ENCODE measurements at regions not wholly inside any gene's neighbourhood (a gene's known extent, or its start where the extent isn't known, plus 50 kb on each side); places are given as distances from the start of the nearest gene placed in this dataset.

GRCh38 chr14:83798421-83798820 lies 1731.5 kb upstream of the FLRT2 start:
- DNase-seq = no peak

GRCh38 chr14:83799233-83799632 lies 1730.7 kb upstream of the FLRT2 start:
- DNase-seq = no peak

- DNase-seq = no peak
Observed at GRCh38 chr14:83814896-83815295, 1715.0 kb upstream of the FLRT2 start.

DNA sequence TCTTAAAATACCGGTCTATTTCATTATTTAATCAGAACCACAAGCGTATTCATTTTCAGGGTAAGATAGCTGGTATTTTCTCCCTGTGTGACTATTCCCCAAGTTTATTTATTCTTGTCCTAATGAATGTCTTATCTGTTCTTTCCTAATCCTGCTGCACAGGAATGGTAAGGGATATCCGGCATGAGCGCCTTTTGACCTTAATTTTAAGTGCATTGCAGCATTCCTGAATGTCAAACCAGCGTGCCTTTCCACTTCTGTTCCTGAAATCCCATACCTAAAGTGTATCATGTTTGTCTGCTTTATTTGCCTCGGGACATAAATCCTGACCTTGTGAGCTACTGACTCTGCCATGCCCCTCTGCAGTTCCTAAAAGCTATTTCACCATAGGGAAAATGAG lies 1713.2 kb upstream of the FLRT2 start:
- no peak for DNase-seq

DNA sequence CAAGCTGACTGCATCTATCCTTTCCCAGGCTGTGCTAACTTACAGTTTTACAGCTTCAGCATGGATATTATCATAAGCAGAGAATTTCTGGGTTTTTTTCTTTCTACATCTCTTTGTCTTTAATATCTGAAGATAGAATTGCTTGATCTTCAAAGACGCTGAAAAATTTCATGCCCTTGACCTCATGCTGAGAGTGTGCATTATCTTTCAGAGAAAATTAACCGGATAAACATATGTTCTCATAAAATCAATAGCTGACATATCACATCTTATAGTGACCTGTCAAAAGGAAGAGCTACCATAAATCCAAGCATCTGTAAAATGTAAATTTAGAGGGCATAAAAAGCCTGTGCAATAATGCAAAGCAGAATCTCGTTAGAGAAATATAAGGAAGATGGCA lies 1704.1 kb upstream of the FLRT2 start:
- no peak for DNase-seq

- peak in 1 of 2 experiments; percentile 27 for DNase-seq
Observed at GRCh38 chr14:83826838-83827237, 1703.1 kb upstream of the FLRT2 start.

DNA sequence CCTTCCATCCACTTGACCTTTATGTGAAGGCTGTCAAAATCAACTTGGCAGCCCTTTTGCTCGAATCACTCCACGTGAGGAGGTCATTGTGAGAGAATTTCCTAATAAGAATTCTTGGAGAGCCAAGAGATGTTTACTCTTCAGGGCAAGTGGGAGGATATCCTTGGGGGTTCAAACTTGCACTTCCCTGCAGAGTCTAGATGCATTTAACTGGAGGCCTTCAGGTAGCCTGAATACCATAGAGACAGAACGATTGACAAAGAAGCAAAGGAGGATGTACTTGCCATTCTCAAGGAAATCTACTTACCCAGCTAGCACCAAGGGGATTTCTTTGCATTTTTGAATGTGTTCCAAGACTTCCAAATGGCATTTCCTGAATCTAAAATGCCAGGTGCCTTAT lies 1702.6 kb upstream of the FLRT2 start:
- no peak for DNase-seq

DNA sequence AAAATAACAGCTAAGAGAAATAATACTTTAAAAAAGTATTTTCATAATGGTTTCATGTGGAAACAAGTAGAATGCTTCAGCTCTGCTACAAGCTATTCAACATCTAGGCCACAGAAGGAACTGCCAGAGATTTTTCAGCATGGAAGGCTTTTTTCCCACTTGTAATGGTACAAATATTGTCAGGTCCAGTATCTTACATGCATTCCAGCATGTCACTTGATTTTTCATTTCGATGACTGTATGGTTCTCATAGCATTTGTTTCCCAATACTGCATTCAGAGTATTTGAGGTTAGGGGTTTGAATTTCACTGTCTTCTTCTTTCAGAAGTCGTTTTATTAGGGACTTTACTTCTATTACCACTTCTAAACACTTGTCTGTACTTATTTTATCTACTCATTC lies 1701.5 kb upstream of the FLRT2 start:
- DNase-seq = no peak

DNA sequence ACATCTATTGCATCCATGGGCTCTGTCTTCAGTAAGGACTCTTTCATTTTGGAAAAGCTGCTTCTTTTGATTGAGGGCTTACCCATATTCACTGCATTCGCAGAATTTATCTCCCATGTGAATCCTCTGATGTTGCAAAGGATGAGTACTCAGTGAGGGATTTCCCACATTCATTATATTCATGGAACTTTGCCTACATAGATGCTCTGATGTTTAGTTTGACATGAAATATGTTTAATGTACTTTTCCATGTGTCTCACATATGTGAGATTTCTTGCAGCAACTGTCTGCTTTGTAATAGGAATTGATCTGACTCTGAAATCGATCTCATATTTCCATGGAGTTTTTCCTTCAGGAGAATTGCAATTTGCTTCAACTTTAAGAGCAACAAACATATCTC lies 1699.6 kb upstream of the FLRT2 start:
- DNase-seq = no peak

DNA sequence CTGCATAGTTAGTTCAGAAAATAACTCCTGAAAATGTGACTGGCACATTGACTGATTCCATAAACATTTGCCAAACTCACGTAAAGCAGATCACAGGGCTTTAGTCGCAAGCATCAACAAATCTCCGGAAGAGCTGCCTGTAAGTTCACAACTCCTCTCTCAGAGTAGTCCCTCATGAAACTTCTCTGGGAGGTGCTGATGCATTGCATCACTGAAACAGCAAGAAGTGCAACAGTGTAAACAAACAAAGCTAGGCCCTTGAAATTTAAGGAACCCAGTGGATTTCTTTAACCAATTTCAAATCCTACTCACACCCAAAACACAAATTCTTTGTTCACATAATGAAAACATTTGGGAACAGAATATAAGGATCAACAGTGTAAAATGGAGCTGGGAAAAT lies 1691.7 kb upstream of the FLRT2 start:
- no peak for DNase-seq

DNA sequence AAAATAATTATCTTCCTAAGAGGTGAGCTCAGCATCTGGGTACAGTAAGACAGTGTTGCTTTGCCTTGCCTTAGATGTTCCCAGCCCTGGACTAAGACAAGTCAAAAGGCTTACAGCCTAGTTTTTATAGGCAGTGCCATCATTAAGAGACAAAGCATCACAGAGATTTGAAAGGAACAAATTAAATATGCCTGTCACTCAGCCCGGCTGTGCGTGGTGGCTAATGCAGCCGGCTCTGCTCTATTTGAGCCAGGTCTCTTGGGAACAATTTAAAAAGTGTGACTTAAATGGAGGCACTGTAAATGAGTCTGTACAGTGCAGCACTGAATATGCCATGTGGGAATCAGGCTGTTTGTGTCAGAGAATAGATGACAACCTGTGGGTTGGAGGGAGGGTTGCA lies 1687.4 kb upstream of the FLRT2 start:
- DNase-seq = no peak

GRCh38 chr14:83847102-83847501 lies 1682.8 kb upstream of the FLRT2 start:
- no peak for DNase-seq

GRCh38 chr14:83850092-83850491 lies 1679.9 kb upstream of the FLRT2 start:
- no peak for DNase-seq

DNA sequence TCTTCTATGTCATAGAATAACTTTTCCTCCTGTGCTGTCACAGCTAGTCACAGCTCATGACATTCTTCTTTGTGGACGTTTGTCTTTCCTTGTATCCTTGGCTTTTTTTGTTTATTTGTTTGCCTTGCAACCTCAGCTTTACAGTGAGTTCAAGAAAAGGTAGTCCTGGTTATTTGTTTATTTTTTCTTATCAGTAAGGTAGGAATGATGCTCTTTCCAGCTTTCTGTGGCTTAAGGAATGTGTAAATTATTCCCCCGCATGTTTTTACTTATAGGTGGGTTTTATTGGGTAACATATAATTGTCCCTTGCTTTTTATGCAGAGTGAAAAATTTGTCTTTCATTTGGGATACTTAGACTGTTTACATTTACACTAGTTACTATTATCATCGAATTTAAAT lies 1673.6 kb upstream of the FLRT2 start:
- no peak for DNase-seq

DNA sequence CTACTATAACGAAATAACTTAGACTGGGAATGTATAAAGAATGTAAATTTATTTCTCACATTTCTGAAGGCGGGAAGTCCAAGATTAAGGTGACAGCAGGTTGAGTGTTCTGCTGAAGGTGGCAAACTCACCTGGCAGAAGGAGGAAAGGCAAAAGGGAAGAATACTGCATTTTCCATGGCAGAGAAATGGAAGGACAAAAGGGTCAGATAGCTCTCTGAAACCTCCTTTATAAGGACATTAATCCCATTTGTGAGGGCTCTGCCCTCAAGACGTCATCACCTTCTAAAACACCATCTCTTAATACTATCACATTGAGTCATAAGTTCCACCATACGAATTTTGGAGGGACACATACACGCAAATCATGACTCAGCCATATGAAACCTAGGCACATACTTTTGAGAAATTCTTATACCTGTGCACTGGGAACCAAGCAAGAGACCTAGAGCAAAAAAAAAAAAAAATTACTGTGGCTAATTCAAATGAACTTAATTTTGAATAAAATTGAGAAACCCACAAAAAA lies 1669.3 kb upstream of the FLRT2 start:
- no peak for DNase-seq

GRCh38 chr14:83863042-83863774 lies 1666.7 kb upstream of the FLRT2 start:
- DNase-seq = no peak

GRCh38 chr14:83864106-83864505 lies 1665.8 kb upstream of the FLRT2 start:
- no peak for DNase-seq

- DNase-seq = no peak
Observed at GRCh38 chr14:83867566-83868225, 1662.2 kb upstream of the FLRT2 start.

GRCh38 chr14:83870546-83871270 lies 1659.2 kb upstream of the FLRT2 start:
- no peak for DNase-seq

DNA sequence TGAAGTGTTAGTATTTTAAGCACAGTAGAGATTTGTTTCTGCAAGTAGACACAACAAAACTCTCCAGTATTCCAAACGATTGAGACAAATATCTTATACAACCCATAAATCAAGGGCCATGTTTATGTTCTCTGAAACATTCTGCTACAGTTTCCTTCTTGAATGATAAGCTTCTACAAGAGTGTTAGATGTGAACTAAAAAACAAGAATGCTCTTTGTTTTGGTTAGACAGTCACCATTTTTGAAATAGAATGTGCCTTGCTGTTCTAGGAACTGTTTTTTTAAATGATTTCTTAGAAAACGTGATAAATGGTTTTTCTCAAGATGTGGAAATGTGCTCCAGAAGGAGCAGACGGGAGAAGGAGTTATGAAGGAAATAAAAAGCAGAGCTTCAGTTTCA lies 1656.3 kb upstream of the FLRT2 start:
- DNase-seq = no peak

GRCh38 chr14:83874662-83875061 lies 1655.3 kb upstream of the FLRT2 start:
- DNase-seq = no peak

- no peak for DNase-seq
Observed at GRCh38 chr14:83883732-83884131, 1646.2 kb upstream of the FLRT2 start.

- no peak for DNase-seq
Observed at GRCh38 chr14:83885837-83886293, 1644.1 kb upstream of the FLRT2 start.

DNA sequence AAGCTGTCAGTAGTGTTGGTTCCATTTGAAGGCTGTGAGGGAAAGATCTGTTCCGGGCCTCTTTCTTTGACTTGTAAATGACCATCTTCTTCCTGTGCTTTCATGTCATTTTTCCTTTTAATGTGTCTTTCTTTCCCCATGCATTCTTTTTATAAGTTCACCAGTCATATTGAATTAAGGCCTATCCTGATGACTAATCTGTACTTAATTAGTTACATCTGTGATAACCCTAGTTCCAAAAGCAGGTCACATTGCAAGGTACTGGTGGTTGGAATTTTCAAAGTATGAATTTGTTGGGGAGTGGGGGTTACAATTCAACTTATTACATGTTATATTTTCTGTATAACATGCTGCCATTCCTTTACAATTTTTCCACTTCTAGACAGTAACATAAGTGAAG lies 1642.1 kb upstream of the FLRT2 start:
- DNase-seq = no peak

Measured in SW 1271 (cell line).